ENCODE measurements at regions not wholly inside any gene's neighbourhood (a gene's known extent, or its start where the extent isn't known, plus 50 kb on each side); places are given as distances from the start of the nearest gene placed in this dataset.
A peak's percentile ranks its signal among the peaks of the same experiment; 100 is the strongest.

DNA sequence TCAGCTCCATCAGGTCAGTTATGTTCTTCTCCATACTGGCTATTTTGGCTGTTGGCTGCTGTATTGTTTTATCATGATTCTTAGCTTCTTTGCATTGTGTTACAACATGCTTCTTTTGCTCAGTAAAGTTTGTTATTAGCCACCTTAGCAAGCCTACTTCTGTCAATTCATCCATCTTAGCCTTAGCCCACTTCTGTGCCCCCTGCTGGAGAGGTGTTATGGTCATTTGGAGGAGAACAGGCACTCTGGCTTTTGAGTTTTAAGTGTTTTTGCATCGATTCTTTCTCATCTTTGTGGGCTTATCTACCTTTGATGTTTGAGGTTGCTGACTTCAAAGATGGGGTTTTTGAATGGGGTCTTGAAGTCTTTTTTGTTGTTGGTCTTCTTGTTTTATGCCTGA lies 204.6 kb upstream of the FOXP2 start:
- Mint-ChIP-seq H3K9me3 (ENCODE audit: unreplicated experiment) (no peaks in the 10 kb centered on the region), H3K27ac (ENCODE audit: low read depth, unreplicated experiment) (no peak overlapping the region), H3K36me3 (ENCODE audit: insufficient read depth, unreplicated experiment) (no peaks in the 10 kb centered on the region), H3K4me3 (ENCODE audit: unreplicated experiment) (no peak overlapping the region), H3K27me3 (ENCODE audit: insufficient read depth, unreplicated experiment) (peaks cover 74% of the 10 kb centered on the region), H3K4me1 (ENCODE audit: insufficient read depth, unreplicated experiment) (no peaks in the 10 kb centered on the region)
- intact Hi-C loops (cut with micrococcal nuclease), result no loop called here
- BruUV-seq (replicated peaks), result no TSS peak
- DNase-seq (ENCODE audit: unreplicated experiment), result peak; percentile 6
- TF ChIP-seq, protein P1, sequence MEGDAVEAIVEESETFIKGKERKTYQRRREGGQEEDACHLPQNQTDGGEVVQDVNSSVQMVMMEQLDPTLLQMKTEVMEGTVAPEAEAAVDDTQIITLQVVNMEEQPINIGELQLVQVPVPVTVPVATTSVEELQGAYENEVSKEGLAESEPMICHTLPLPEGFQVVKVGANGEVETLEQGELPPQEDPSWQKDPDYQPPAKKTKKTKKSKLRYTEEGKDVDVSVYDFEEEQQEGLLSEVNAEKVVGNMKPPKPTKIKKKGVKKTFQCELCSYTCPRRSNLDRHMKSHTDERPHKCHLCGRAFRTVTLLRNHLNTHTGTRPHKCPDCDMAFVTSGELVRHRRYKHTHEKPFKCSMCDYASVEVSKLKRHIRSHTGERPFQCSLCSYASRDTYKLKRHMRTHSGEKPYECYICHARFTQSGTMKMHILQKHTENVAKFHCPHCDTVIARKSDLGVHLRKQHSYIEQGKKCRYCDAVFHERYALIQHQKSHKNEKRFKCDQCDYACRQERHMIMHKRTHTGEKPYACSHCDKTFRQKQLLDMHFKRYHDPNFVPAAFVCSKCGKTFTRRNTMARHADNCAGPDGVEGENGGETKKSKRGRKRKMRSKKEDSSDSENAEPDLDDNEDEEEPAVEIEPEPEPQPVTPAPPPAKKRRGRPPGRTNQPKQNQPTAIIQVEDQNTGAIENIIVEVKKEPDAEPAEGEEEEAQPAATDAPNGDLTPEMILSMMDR (IDR thresholded peaks at IDR 0.05; ENCODE audit: unreplicated experiment), result no peak
- CTCF ChIA-PET, result interaction anchor here (0.7 kb wide), 1 partner anchor 1393 kb away, joined by 3 read pairs; no protein-coding TSS in a partner anchor
- POLR2A ChIA-PET, result no interaction called here

DNA sequence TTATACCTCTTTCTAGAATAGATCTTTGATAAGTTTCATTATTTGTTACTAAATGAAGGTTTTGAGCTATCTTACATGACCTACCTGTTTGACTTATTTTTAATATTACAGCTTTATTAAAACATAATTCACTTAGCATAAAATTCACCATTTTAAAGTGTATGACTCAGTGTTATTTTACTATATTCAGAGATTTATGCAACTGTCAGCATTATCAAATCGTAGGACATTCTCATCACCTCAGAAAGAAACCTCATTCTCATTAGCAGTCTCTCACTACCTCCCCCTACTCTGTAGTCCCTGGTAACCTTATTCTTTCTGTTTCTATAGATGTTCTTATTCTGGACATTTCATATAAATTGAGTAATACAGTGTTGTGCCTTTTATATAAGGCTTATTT lies 207.9 kb upstream of the FOXP2 start:
- BruUV-seq (replicated peaks), result no TSS peak
- Mint-ChIP-seq H3K9me3 (ENCODE audit: unreplicated experiment) (no peaks in the 10 kb centered on the region), H3K36me3 (ENCODE audit: insufficient read depth, unreplicated experiment) (no peaks in the 10 kb centered on the region), H3K27ac (ENCODE audit: low read depth, unreplicated experiment) (no peak overlapping the region), H3K4me1 (ENCODE audit: insufficient read depth, unreplicated experiment) (no peaks in the 10 kb centered on the region), H3K27me3 (ENCODE audit: insufficient read depth, unreplicated experiment) (peaks cover 77% of the 10 kb centered on the region), H3K4me3 (ENCODE audit: unreplicated experiment) (no peak overlapping the region)
- intact Hi-C loops (cut with micrococcal nuclease), result no loop called here
- CTCF ChIA-PET, result no interaction called here
- TF ChIP-seq, protein P1 (IDR thresholded peaks at IDR 0.05; ENCODE audit: unreplicated experiment), result no peak
- POLR2A ChIA-PET, result no interaction called here
- no peak for DNase-seq (ENCODE audit: unreplicated experiment)

DNA sequence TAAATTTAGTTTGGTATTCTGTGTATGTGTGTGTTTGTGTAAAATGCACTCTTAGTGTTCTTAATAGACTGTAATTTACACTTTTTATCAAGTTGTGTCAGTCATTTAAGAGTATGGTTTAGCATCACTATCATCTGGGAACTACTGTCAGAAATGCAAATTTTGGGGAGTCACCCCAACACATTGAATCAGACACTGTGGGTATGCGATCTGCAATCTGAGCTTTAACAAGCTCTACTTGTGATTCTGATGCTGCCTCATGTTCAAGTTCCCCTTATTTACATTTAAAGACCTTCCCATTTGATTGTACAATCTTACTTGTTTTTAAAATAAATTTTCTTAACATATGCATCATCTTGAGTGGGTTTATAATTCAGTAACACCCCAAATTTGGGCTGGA lies 218.1 kb upstream of the FOXP2 start:
- Mint-ChIP-seq H3K27ac (ENCODE audit: low read depth, unreplicated experiment) (no peak overlapping the region), H3K27me3 (ENCODE audit: insufficient read depth, unreplicated experiment) (peaks cover 59% of the 10 kb centered on the region), H3K9me3 (ENCODE audit: unreplicated experiment) (no peaks in the 10 kb centered on the region), H3K4me3 (ENCODE audit: unreplicated experiment) (no peak overlapping the region), H3K4me1 (ENCODE audit: insufficient read depth, unreplicated experiment) (no peaks in the 10 kb centered on the region), H3K36me3 (ENCODE audit: insufficient read depth, unreplicated experiment) (no peaks in the 10 kb centered on the region)
- TF ChIP-seq, protein P1 (IDR thresholded peaks at IDR 0.05; ENCODE audit: unreplicated experiment), result no peak
- intact Hi-C loops (cut with micrococcal nuclease), result no loop called here
- ChIA-PET CTCF (interaction anchor here (0.6 to 0.7 kb wide), 2 partner anchors 1021 to 1510 kb away, joined by 3 read pairs; no protein-coding TSS in a partner anchor), POLR2A (no interaction called here)
- DNase-seq (ENCODE audit: unreplicated experiment), result no peak
- no TSS peak for BruUV-seq (replicated peaks)

DNA sequence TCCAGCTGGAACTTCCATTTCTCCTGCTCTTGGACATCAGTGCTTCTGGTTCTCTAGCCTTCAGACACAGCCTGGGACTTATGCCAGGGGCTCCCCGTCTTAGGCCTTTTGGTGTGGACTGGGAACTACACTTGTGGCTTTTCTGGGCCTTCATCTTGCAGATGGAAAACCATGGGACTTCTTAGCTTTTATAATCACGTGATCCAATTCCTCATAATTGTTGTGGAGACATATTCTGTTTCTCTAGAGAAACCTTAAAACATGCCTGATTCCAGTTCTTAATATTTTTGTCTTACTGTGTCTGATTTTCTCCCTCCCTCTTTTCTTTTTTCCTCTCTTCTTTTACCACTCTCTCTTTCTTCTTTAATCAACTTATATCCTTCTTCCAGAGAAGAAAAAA lies 224.2 kb upstream of the FOXP2 start:
- BruUV-seq (replicated peaks), result no TSS peak
- no peak overlapping the region for H3K27ac Mint-ChIP-seq (ENCODE audit: low read depth, unreplicated experiment)

More for the DNA sequence above, 224.2 kb upstream of the FOXP2 start:
- ChIA-PET POLR2A (no interaction called here), CTCF (no interaction called here)
- Mint-ChIP-seq H3K36me3 (ENCODE audit: insufficient read depth, unreplicated experiment) (no peaks in the 10 kb centered on the region), H3K4me1 (ENCODE audit: insufficient read depth, unreplicated experiment) (no peaks in the 10 kb centered on the region), H3K4me3 (ENCODE audit: unreplicated experiment) (no peak overlapping the region), H3K27me3 (ENCODE audit: insufficient read depth, unreplicated experiment) (peaks cover 75% of the 10 kb centered on the region), H3K9me3 (ENCODE audit: unreplicated experiment) (no peaks in the 10 kb centered on the region)
- intact Hi-C loops (cut with micrococcal nuclease), result no loop called here
- TF ChIP-seq, protein P1 (IDR thresholded peaks at IDR 0.05; ENCODE audit: unreplicated experiment), result no peak
- no peak for DNase-seq (ENCODE audit: unreplicated experiment)
